SK-N-MC (cell line): ENCODE measurements at regions not wholly inside any gene's neighbourhood (a gene's known extent, or its start where the extent isn't known, plus 50 kb on each side); places are given as distances from the start of the nearest gene placed in this dataset.

Experiments
- EZH2 ChIP-seq: fragments of 200-600 bp; sonication (generic); IDR thresholded peaks from one replicate; pipeline ENCODE4 v1.6.1; 2017; ENCODE audit warnings: antibody characterized with exemption
- FOXP2 ChIP-seq: optimal IDR thresholded peaks from 2 replicates; pipeline ENCODE3; 2011; ENCODE audit warnings: mild to moderate bottlenecking, moderate library complexity; ENCODE audit not compliant: insufficient read depth; ENCODE audit errors: extremely low read length, control extremely low read depth
- POLR2AphosphoS5 ChIP-seq: IDR thresholded peaks from 2 replicates; pipeline ENCODE4 v1.6.1; 2012; ENCODE audit warnings: mild to moderate bottlenecking, low read depth, low read length, borderline replicate concordance

GRCh38 chr6:6980999-6981597 is 126.7 kb upstream of the RREB1 start:
- TF ChIP-seq EZH2 (no peak), POLR2AphosphoS5 (no peak), FOXP2 (no peak)
